ENCODE measurements at regions not wholly inside any gene's neighbourhood (a gene's known extent, or its start where the extent isn't known, plus 50 kb on each side); places are given as distances from the start of the nearest gene placed in this dataset.

GRCh38 chr11:71120471-71120896, 131.9 kb downstream of the SHANK2 start:
- TF ChIP-seq PML (IDR thresholded peaks at IDR 0.05; ENCODE audit: low read length) (no peak), EP300 (IDR thresholded peaks at IDR 0.05; ENCODE audit: low read length) (no peak), JUND (IDR thresholded peaks at IDR 0.05; ENCODE audit: borderline replicate concordance, low read depth, low read length) (no peak), JUND (tag; IDR thresholded peaks at IDR 0.05; ENCODE audit: borderline replicate concordance, low read depth, low read length) (no peak), HDAC2 (IDR thresholded peaks at IDR 0.05) (no peak), YY1 (IDR thresholded peaks at IDR 0.05; ENCODE audit: borderline replicate concordance in 1 of 3, control insufficient read depth in 1 of 3, extremely low read depth in 1 of 3, insufficient read depth in 3 of 3, insufficient read length in 1 of 3, insufficient replicate concordance in 2 of 3, low read depth in 1 of 3, low read length in 2 of 3) (no peak), SREBF2 (CRISPR knock-in tag; IDR thresholded peaks at IDR 0.05) (no peak), SMARCA5 (IDR thresholded peaks at IDR 0.05) (no peak), JUNB (CRISPR knock-in tag; conservative IDR thresholded peaks at IDR 0.05) (no peak), SPI1 (IDR thresholded peaks at IDR 0.05; ENCODE audit: borderline replicate concordance, low read depth, low read length) (no peak), NR3C1 (CRISPR knock-in tag; IDR thresholded peaks at IDR 0.05) (no peak)
- TF ChIP-seq, protein P1, sequence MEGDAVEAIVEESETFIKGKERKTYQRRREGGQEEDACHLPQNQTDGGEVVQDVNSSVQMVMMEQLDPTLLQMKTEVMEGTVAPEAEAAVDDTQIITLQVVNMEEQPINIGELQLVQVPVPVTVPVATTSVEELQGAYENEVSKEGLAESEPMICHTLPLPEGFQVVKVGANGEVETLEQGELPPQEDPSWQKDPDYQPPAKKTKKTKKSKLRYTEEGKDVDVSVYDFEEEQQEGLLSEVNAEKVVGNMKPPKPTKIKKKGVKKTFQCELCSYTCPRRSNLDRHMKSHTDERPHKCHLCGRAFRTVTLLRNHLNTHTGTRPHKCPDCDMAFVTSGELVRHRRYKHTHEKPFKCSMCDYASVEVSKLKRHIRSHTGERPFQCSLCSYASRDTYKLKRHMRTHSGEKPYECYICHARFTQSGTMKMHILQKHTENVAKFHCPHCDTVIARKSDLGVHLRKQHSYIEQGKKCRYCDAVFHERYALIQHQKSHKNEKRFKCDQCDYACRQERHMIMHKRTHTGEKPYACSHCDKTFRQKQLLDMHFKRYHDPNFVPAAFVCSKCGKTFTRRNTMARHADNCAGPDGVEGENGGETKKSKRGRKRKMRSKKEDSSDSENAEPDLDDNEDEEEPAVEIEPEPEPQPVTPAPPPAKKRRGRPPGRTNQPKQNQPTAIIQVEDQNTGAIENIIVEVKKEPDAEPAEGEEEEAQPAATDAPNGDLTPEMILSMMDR (IDR thresholded peaks at IDR 0.05 in 2 of 3, conservative IDR thresholded peaks at IDR 0.05 in 1 of 3; ENCODE audit: insufficient read depth in 2 of 3, low read depth in 1 of 3, low read length in 3 of 3), result 0 out of 6 replicates have a peak, but pooled peaks of 2 of the 3 experiments have one; percentile 24 to 32
- TF ChIP-seq, protein P2, sequence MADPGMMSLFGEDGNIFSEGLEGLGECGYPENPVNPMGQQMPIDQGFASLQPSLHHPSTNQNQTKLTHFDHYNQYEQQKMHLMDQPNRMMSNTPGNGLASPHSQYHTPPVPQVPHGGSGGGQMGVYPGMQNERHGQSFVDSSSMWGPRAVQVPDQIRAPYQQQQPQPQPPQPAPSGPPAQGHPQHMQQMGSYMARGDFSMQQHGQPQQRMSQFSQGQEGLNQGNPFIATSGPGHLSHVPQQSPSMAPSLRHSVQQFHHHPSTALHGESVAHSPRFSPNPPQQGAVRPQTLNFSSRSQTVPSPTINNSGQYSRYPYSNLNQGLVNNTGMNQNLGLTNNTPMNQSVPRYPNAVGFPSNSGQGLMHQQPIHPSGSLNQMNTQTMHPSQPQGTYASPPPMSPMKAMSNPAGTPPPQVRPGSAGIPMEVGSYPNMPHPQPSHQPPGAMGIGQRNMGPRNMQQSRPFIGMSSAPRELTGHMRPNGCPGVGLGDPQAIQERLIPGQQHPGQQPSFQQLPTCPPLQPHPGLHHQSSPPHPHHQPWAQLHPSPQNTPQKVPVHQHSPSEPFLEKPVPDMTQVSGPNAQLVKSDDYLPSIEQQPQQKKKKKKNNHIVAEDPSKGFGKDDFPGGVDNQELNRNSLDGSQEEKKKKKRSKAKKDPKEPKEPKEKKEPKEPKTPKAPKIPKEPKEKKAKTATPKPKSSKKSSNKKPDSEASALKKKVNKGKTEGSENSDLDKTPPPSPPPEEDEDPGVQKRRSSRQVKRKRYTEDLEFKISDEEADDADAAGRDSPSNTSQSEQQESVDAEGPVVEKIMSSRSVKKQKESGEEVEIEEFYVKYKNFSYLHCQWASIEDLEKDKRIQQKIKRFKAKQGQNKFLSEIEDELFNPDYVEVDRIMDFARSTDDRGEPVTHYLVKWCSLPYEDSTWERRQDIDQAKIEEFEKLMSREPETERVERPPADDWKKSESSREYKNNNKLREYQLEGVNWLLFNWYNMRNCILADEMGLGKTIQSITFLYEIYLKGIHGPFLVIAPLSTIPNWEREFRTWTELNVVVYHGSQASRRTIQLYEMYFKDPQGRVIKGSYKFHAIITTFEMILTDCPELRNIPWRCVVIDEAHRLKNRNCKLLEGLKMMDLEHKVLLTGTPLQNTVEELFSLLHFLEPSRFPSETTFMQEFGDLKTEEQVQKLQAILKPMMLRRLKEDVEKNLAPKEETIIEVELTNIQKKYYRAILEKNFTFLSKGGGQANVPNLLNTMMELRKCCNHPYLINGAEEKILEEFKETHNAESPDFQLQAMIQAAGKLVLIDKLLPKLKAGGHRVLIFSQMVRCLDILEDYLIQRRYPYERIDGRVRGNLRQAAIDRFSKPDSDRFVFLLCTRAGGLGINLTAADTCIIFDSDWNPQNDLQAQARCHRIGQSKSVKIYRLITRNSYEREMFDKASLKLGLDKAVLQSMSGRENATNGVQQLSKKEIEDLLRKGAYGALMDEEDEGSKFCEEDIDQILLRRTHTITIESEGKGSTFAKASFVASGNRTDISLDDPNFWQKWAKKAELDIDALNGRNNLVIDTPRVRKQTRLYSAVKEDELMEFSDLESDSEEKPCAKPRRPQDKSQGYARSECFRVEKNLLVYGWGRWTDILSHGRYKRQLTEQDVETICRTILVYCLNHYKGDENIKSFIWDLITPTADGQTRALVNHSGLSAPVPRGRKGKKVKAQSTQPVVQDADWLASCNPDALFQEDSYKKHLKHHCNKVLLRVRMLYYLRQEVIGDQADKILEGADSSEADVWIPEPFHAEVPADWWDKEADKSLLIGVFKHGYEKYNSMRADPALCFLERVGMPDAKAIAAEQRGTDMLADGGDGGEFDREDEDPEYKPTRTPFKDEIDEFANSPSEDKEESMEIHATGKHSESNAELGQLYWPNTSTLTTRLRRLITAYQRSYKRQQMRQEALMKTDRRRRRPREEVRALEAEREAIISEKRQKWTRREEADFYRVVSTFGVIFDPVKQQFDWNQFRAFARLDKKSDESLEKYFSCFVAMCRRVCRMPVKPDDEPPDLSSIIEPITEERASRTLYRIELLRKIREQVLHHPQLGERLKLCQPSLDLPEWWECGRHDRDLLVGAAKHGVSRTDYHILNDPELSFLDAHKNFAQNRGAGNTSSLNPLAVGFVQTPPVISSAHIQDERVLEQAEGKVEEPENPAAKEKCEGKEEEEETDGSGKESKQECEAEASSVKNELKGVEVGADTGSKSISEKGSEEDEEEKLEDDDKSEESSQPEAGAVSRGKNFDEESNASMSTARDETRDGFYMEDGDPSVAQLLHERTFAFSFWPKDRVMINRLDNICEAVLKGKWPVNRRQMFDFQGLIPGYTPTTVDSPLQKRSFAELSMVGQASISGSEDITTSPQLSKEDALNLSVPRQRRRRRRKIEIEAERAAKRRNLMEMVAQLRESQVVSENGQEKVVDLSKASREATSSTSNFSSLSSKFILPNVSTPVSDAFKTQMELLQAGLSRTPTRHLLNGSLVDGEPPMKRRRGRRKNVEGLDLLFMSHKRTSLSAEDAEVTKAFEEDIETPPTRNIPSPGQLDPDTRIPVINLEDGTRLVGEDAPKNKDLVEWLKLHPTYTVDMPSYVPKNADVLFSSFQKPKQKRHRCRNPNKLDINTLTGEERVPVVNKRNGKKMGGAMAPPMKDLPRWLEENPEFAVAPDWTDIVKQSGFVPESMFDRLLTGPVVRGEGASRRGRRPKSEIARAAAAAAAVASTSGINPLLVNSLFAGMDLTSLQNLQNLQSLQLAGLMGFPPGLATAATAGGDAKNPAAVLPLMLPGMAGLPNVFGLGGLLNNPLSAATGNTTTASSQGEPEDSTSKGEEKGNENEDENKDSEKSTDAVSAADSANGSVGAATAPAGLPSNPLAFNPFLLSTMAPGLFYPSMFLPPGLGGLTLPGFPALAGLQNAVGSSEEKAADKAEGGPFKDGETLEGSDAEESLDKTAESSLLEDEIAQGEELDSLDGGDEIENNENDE (IDR thresholded peaks at IDR 0.05; ENCODE audit: low read depth, low read length), result no peak
